Gastroesophageal sphincter (tissue), 3 donors: ENCODE measurements at regions not wholly inside any gene's neighbourhood (a gene's known extent, or its start where the extent isn't known, plus 50 kb on each side); places are given as distances from the start of the nearest gene placed in this dataset.

Experiments used
- CTCF ChIP-seq, 4 experiments: fragments of 200-600 bp in 2 of 4; fragments of 450-650 bp in 2 of 4; sonication (generic) in 1 of 4; IDR thresholded peaks; one replicate each; pipeline ENCODE4 v1.5.1; 2017 to 2019; ENCODE audit warnings: antibody characterized with exemption in 4 of 4, mild to moderate bottlenecking in 2 of 4, moderate library complexity in 2 of 4
- EP300 ChIP-seq: sonication (generic); formaldehyde crosslinking; IDR thresholded peaks from one replicate; pipeline ENCODE4 v1.6.1; 2017; ENCODE audit warnings: antibody characterized with exemption, mild to moderate bottlenecking
- POLR2A ChIP-seq, 2 donors: fragments of 450-650 bp; IDR thresholded peaks; one replicate each; pipeline ENCODE4 v1.6.1; 2017; ENCODE audit warnings: antibody characterized with exemption in 2 of 2, mild to moderate bottlenecking in 2 of 2, moderate library complexity in 1 of 2
- POLR2AphosphoS5 ChIP-seq: sonication (generic); formaldehyde crosslinking; IDR thresholded peaks from one replicate; pipeline ENCODE4 v1.6.1; 2017; ENCODE audit warnings: antibody characterized with exemption

- TF ChIP-seq POLR2A (IDR thresholded peaks at IDR 0.05) (no peak), CTCF (IDR thresholded peaks at IDR 0.05) (no peak), POLR2AphosphoS5 (no peak), EP300 (no peak)
Observed at GRCh38 chr4:82033862-82034261, 339.9 kb downstream of the HNRNPD start.
